C4-2B (cell line): ENCODE measurements at regions not wholly inside any gene's neighbourhood (a gene's known extent, or its start where the extent isn't known, plus 50 kb on each side); places are given as distances from the start of the nearest gene placed in this dataset.

Experiments used
- CTCF ChIP-seq: fragments of 450-650 bp; conservative IDR thresholded peaks from 2 replicates; pipeline ENCODE4 v1.5.1; 2017; ENCODE audit warnings: mild to moderate bottlenecking
- ZFX ChIP-seq: fragments of 450-650 bp; IDR thresholded peaks from 2 replicates; pipeline ENCODE4 v1.6.1; 2017

GRCh38 chr2:173815772-173816171, 149.4 kb downstream of the SP3 start:
- no peak for TF ChIP-seq CTCF
- TF ChIP-seq ZFX, result no peak
